ENCODE measurements at regions not wholly inside any gene's neighbourhood (a gene's known extent, or its start where the extent isn't known, plus 50 kb on each side); places are given as distances from the start of the nearest gene placed in this dataset.
A peak's percentile ranks its signal among the peaks of the same experiment; 100 is the strongest.

DNA sequence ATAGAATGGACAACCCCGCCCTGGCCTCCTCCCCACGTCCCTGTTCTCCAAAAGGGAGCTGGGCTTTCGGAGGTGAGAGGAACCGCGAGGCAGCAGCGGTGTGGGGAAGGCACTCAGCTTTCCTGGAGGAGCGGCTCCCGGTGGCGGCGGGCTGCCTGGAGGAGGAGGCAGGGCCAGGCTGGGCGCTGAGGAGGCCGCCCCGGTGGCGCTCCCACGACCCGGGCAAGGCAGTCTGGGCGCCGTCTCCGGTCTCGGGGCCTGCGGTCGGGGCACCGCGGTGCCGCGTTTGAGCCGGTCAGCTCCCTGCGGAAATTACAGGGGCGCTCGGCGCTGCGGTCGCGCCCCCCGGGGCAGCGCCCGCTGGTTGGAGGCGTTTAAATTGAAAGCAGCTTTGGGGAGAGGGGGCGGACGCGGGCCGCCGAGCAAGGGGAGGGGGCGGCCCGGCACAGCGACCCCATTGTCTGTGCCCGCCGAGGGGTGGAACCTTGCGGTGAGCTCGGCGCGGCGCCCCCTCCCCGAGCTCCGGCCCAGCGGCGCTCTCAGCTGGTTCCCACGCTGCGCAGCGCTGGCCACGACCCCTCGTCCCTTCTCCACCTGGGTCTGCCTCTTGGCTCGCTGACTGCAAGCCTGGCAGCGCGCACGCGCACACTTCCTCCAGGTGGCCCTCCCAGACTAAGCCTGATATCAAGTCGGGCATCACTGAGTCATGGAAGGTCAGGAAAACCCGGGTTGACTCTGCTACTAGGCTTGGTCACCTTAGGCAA lies 58.7 kb upstream of the DLX4 start:
- peaks cover 6% of the 10 kb centered on the region for H3K4me1 Mint-ChIP-seq
- intact Hi-C loops (cut with DNase I, micrococcal nuclease): no loop called here
- peaks cover 66% of the 10 kb centered on the region for H3K27me3 Mint-ChIP-seq
- H3K36me3 Mint-ChIP-seq (ENCODE audit: low read depth): no peaks in the 10 kb centered on the region
- ATAC-seq (peak; percentile 79), DNase-seq (peak; percentile 59)
- ChIA-PET CTCF (interaction anchor here (0.6 to 3.6 kb wide), 7 partner anchors 24 to 184 kb away, joined by 3 to 15 read pairs (median 5); no protein-coding TSS in a partner anchor), POLR2A (no interaction called here)
- H3K9me3 Mint-ChIP-seq (ENCODE audit: low read depth): no peaks in the 10 kb centered on the region
- peak overlapping the region; percentile 30 for H3K4me3 Mint-ChIP-seq
- no peak overlapping the region for H3K27ac Mint-ChIP-seq

DNA sequence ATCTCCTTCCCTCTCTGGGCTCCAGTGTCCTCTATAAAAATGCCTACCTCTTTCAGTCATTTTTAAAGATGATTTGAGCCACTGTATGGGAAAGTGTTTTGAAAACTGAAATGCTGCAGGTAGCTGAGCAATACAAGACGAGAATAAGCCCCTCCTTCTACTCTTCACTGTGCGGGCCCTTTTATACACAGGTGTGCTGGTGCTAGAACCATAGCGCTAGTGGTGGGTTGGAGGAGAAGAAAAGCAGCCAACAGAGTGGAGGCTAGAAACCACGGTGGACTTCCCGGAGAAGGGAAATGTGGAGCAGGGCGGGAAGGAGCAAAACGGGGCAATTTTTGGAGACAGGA lies 58.2 kb upstream of the DLX4 start:
- H3K27ac Mint-ChIP-seq: no peak overlapping the region
- H3K27me3 Mint-ChIP-seq: peaks cover 64% of the 10 kb centered on the region
- ChIA-PET CTCF (interaction anchor here (0.8 to 3.6 kb wide), 3 partner anchors 46 to 183 kb away, joined by 3 to 15 read pairs (median 11); no protein-coding TSS in a partner anchor), POLR2A (no interaction called here)
- ATAC-seq (peak; percentile 16), DNase-seq (no peak)
- H3K4me3 Mint-ChIP-seq: peak overlapping the region; percentile 30
- H3K9me3 Mint-ChIP-seq (ENCODE audit: low read depth): no peaks in the 10 kb centered on the region
- H3K4me1 Mint-ChIP-seq: peaks cover 6% of the 10 kb centered on the region
- H3K36me3 Mint-ChIP-seq (ENCODE audit: low read depth): no peaks in the 10 kb centered on the region
- intact Hi-C loops (cut with DNase I, micrococcal nuclease): no loop called here

DNA sequence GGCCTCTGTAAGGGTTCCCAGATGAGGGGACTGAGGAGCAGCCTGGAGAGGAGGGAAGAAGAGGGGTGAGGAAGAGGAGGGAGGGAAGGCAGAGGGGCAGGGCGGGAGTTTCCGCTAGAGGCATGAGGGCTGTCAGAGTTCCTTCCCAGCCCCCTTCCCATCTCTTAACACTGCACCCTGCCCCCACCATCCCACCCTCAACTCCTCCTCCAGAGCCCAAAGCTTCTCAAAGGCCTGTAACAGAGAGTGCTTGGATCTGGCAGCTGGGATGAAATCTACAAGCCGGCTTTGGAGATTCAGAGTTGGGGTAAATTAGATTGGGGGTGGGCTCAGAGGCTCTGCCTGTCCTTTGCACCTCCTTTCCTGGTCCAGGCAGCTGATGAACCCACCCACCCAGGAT lies 57.3 kb upstream of the DLX4 start:
- H3K36me3 Mint-ChIP-seq (ENCODE audit: low read depth): no peaks in the 10 kb centered on the region
- no peaks in the 10 kb centered on the region for H3K9me3 Mint-ChIP-seq (ENCODE audit: low read depth)
- H3K27me3 Mint-ChIP-seq: peaks cover 65% of the 10 kb centered on the region
- no peak overlapping the region for H3K4me3 Mint-ChIP-seq
- H3K27ac Mint-ChIP-seq: no peak overlapping the region
- ATAC-seq: no peak
- H3K4me1 Mint-ChIP-seq: peaks cover 6% of the 10 kb centered on the region
- intact Hi-C loops (cut with DNase I, micrococcal nuclease): no loop called here
- DNase-seq: no peak
- ChIA-PET CTCF (interaction anchor here (0.8 to 3.6 kb wide), 3 partner anchors 41 to 85 kb away, joined by 3 to 15 read pairs (median 5); no protein-coding TSS in a partner anchor), POLR2A (interaction anchor here (0.7 kb wide), 1 partner anchor 249 kb away, joined by 3 read pairs; no protein-coding TSS in a partner anchor)

- intact Hi-C loops (cut with DNase I, micrococcal nuclease): no loop called here
- H3K27ac Mint-ChIP-seq: no peak overlapping the region
- peaks cover 6% of the 10 kb centered on the region for H3K4me1 Mint-ChIP-seq
- no peaks in the 10 kb centered on the region for H3K9me3 Mint-ChIP-seq (ENCODE audit: low read depth)
- CTCF ChIA-PET: interaction anchor here (0.7 to 2.0 kb wide), 2 partner anchors 9 to 83 kb away, joined by 3 to 12 read pairs; no protein-coding TSS in a partner anchor
- H3K27me3 Mint-ChIP-seq: peaks cover 61% of the 10 kb centered on the region
- no peak overlapping the region for H3K4me3 Mint-ChIP-seq
- ATAC-seq (no peak), DNase-seq (no peak)
- POLR2A ChIA-PET: no interaction called here
- no peaks in the 10 kb centered on the region for H3K36me3 Mint-ChIP-seq (ENCODE audit: low read depth)
Observed at GRCh38 chr17:49913226-49914095, 55.5 kb upstream of the DLX4 start.

- Mint-ChIP-seq H3K4me1 (peaks cover 6% of the 10 kb centered on the region), H3K27ac (no peak overlapping the region), H3K36me3 (ENCODE audit: low read depth) (no peaks in the 10 kb centered on the region), H3K9me3 (ENCODE audit: low read depth) (no peaks in the 10 kb centered on the region), H3K27me3 (peaks cover 55% of the 10 kb centered on the region), H3K4me3 (no peak overlapping the region)
- DNase-seq (no peak), ATAC-seq (no peak)
- CTCF ChIA-PET: interaction anchor here (0.7 to 2.0 kb wide), 4 partner anchors 10 to 84 kb away, joined by 3 to 12 read pairs (median 4); no protein-coding TSS in a partner anchor
- intact Hi-C loops (cut with DNase I, micrococcal nuclease): no loop called here
- POLR2A ChIA-PET: no interaction called here
Observed at GRCh38 chr17:49914096-49914490, 54.9 kb upstream of the DLX4 start.

- no peaks in the 10 kb centered on the region for H3K36me3 Mint-ChIP-seq (ENCODE audit: low read depth)
- CTCF ChIA-PET: interaction anchor here (0.6 to 2.0 kb wide), 7 partner anchors 38 to 577 kb away, joined by 3 to 12 read pairs (median 3); no protein-coding TSS in a partner anchor
- DNase-seq (no peak), ATAC-seq (no peak)
- no peaks in the 10 kb centered on the region for H3K9me3 Mint-ChIP-seq (ENCODE audit: low read depth)
- intact Hi-C loops (cut with DNase I, micrococcal nuclease): no loop called here
- H3K4me3 Mint-ChIP-seq: no peak overlapping the region
- POLR2A ChIA-PET: no interaction called here
- H3K4me1 Mint-ChIP-seq: peaks cover 6% of the 10 kb centered on the region
- no peak overlapping the region for H3K27ac Mint-ChIP-seq
- H3K27me3 Mint-ChIP-seq: peaks cover 49% of the 10 kb centered on the region
Observed at GRCh38 chr17:49914664-49915063, 54.3 kb upstream of the DLX4 start.

DNA sequence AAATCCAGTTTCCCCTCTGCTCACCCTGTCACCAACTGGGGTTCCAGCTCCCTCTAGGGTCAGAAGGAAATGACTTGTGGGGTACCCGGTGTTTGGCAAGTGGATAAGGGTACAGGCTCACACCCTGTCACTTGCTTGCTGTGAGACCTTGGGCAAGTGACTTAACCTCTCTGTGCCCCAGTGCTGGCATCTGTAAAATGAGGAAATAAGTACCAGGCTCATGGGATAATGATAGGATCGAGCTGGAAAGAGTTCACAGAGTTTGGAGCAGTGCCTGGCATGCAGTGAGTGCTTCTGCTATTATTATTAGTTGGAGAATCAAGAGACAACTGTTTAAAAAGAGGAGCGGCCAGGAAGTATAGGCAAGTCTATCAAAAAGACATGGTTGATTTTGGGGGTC lies 53.7 kb upstream of the DLX4 start:
- Mint-ChIP-seq H3K9me3 (ENCODE audit: low read depth) (no peaks in the 10 kb centered on the region), H3K4me1 (peaks cover 2% of the 10 kb centered on the region), H3K36me3 (ENCODE audit: low read depth) (no peaks in the 10 kb centered on the region), H3K4me3 (no peak overlapping the region), H3K27me3 (peaks cover 45% of the 10 kb centered on the region), H3K27ac (no peak overlapping the region)
- DNase-seq (no peak), ATAC-seq (no peak)
- ChIA-PET POLR2A (no interaction called here), CTCF (interaction anchor here (0.6 to 2.0 kb wide), 5 partner anchors 37 to 578 kb away, joined by 3 to 12 read pairs (median 4); no protein-coding TSS in a partner anchor)
- intact Hi-C loops (cut with DNase I, micrococcal nuclease): no loop called here

DNA sequence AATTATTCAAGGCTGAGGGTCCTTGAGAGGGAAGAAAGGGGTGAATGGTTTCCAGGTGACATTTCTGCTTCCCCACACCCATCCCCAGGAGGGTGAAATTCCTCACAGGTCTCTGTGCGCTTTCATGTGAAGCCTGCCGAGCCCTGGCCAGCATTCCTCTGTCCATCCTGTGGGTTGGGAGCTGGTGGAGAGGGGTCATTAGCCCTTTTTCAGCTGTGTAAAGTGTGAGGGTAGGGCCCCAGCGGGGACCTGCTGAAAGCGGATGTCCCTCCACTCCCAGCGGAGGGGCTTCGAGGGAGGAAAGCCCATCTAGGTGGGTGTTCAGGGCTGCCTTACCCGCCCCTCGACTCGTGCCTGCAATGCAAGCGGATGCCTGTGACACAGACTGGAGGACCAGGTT lies 53.3 kb upstream of the DLX4 start:
- ChIA-PET CTCF (interaction anchor here (0.8 to 2.0 kb wide), 4 partner anchors 37 to 578 kb away, joined by 3 to 12 read pairs (median 4); no protein-coding TSS in a partner anchor), POLR2A (interaction anchor here (0.5 kb wide), 1 partner anchor 60 kb away, joined by 3 read pairs; no protein-coding TSS in a partner anchor)
- Mint-ChIP-seq H3K4me3 (no peak overlapping the region), H3K27ac (no peak overlapping the region), H3K36me3 (ENCODE audit: low read depth) (no peaks in the 10 kb centered on the region), H3K9me3 (ENCODE audit: low read depth) (no peaks in the 10 kb centered on the region), H3K27me3 (peaks cover 43% of the 10 kb centered on the region), H3K4me1 (no peaks in the 10 kb centered on the region)
- intact Hi-C loops (cut with DNase I, micrococcal nuclease): no loop called here
- DNase-seq (no peak), ATAC-seq (no peak)

GRCh38 chr17:49916854-49917515 lies 52.0 kb upstream of the DLX4 start:
- H3K27ac Mint-ChIP-seq: no peak overlapping the region
- peaks cover 32% of the 10 kb centered on the region for H3K27me3 Mint-ChIP-seq
- no peaks in the 10 kb centered on the region for H3K4me1 Mint-ChIP-seq
- H3K36me3 Mint-ChIP-seq (ENCODE audit: low read depth): no peaks in the 10 kb centered on the region
- DNase-seq: no peak
- intact Hi-C loops (cut with DNase I, micrococcal nuclease): no loop called here
- POLR2A ChIA-PET: interaction anchor here (0.6 kb wide), 1 partner anchor 78 kb away, joined by 3 read pairs; no protein-coding TSS in a partner anchor
- ATAC-seq: no peak
- H3K9me3 Mint-ChIP-seq (ENCODE audit: low read depth): no peaks in the 10 kb centered on the region
- H3K4me3 Mint-ChIP-seq: no peak overlapping the region
- CTCF ChIA-PET: interaction anchor here (0.5 to 1.2 kb wide), 9 partner anchors 23 to 361 kb away, joined by 3 to 4 read pairs (median 3); no protein-coding TSS in a partner anchor

GRCh38 chr17:49918591-49918990 lies 50.4 kb upstream of the DLX4 start:
- no peak for ATAC-seq
- no peaks in the 10 kb centered on the region for H3K4me1 Mint-ChIP-seq
- no peaks in the 10 kb centered on the region for H3K9me3 Mint-ChIP-seq (ENCODE audit: low read depth)
- H3K36me3 Mint-ChIP-seq (ENCODE audit: low read depth): no peaks in the 10 kb centered on the region
- ChIA-PET POLR2A (no interaction called here), CTCF (no interaction called here)
- H3K27ac Mint-ChIP-seq: no peak overlapping the region
- DNase-seq: no peak
- H3K4me3 Mint-ChIP-seq: no peak overlapping the region
- H3K27me3 Mint-ChIP-seq: peaks cover 21% of the 10 kb centered on the region
- intact Hi-C loops (cut with DNase I, micrococcal nuclease): no loop called here
